Adrenal gland (tissue), 5 donors: ENCODE measurements at regions not wholly inside any gene's neighbourhood (a gene's known extent, or its start where the extent isn't known, plus 50 kb on each side); places are given as distances from the start of the nearest gene placed in this dataset.

Source experiments
- CTCF ChIP-seq, 6 experiments: fragments of 450-650 bp in 4 of 6; fragments of 200-600 bp in 2 of 6; sonication (generic) in 1 of 6; IDR thresholded peaks; 1 replicate in 5 of 6; 2 replicates in 1 of 6; pipeline versions ENCODE4 v1.5.1 to v1.8.0; 2016 to 2021; ENCODE audit warnings: antibody characterized with exemption in 6 of 6, mild to moderate bottlenecking in 2 of 6, moderate library complexity in 1 of 6
- POLR2A ChIP-seq, 2 donors: fragments of 450-650 bp; IDR thresholded peaks; one replicate each; pipeline ENCODE4 v1.6.1; 2017; ENCODE audit warnings: antibody characterized with exemption in 2 of 2, mild to moderate bottlenecking in 2 of 2, moderate library complexity in 1 of 2
- donor health status: DM: no; HTN: no; CAD: no.

- TF ChIP-seq CTCF (IDR thresholded peaks at IDR 0.05) (no peak), POLR2A (IDR thresholded peaks at IDR 0.05) (no peak)
Measured at GRCh38 chr10:3494131-3494837, 290.7 kb downstream of the KLF6 start.
